Activated CD8-positive, alpha-beta T cell treated with anti-CD3 and anti-CD28 coated beads for 36 hours (primary cell): ENCODE measurements at regions not wholly inside any gene's neighbourhood (a gene's known extent, or its start where the extent isn't known, plus 50 kb on each side); places are given as distances from the start of the nearest gene placed in this dataset.
A peak's percentile ranks its signal among the peaks of the same experiment; 100 is the strongest.

Experiments used
- ATAC-seq: fragments of 200-7000 bp; cut with Tn5 transposase; one replicate; pipeline ENCODE4 v1.10.0; 2021; ENCODE audit warnings: mild to moderate bottlenecking, moderate library complexity
- CTCF ChIA-PET: fragments of 350-600 bp; sonication (Branson Sonifier 250); formaldehyde crosslinking; loops from one replicate; lab custom pipeline; 2021; ENCODE audit warnings: antibody characterized with exemption; lab: Charles Lee
- POLR2A ChIA-PET: fragments of 350-600 bp; sonication (Branson Sonifier 250); formaldehyde crosslinking; loops from one replicate; lab custom pipeline; 2021; ENCODE audit warnings: antibody characterized with exemption; lab: Charles Lee
- DNase-seq: peaks from one replicate; pipeline ENCODE4 v3.0.0-alpha.2; 2020
- H3K27ac Mint-ChIP-seq: one replicate; pipeline ENCODE4 v1.8.0; 2021; ENCODE audit warnings: mild to moderate bottlenecking, mixed read lengths
- H3K27me3 Mint-ChIP-seq: one replicate; pipeline ENCODE4 v1.8.0; 2021; ENCODE audit warnings: mixed read lengths
- H3K36me3 Mint-ChIP-seq: one replicate; pipeline ENCODE4 v1.8.0; 2021; ENCODE audit warnings: low read depth, mixed read lengths
- H3K4me1 Mint-ChIP-seq: one replicate; pipeline ENCODE4 v1.8.0; 2021; ENCODE audit warnings: low read depth, mixed read lengths
- H3K4me3 Mint-ChIP-seq: one replicate; pipeline ENCODE4 v1.8.0; 2021; ENCODE audit warnings: mild to moderate bottlenecking, moderate library complexity, mixed read lengths
- H3K9me3 Mint-ChIP-seq: one replicate; pipeline ENCODE4 v1.8.0; 2021; ENCODE audit warnings: mixed read lengths
- CTCF ChIP-seq: fragments of 200-600 bp; IDR thresholded peaks from one replicate; pipeline ENCODE4 v1.8.0; 2022; ENCODE audit warnings: antibody characterized with exemption, mild to moderate bottlenecking
- intact Hi-C: fragments of 100-400 bp; cut with micrococcal nuclease; formaldehyde crosslinking; loops from one replicate; pipeline ENCODE4 v1.10.0; 2022

DNA sequence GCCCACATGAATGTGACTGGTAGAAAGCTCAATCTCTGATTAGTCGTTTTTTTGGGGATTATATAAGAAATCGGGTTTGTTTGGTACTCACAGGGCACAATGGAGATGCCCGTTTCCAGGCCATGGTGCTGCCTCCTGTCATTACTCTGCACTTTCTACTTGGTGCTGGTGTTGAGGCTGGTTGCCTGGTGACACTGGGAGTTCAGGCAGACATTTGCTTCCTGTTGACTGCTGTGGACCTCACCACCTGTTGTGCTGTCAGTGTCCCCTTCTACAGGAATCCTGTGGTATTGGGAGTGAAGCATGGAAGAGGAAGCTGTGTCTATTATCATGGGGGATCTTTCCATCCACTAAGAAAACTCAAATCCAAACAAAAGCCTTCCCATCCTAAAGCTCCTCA is 227.2 kb upstream of the TBL1XR1 start:
- Mint-ChIP-seq H3K9me3 (no peaks in the 10 kb centered on the region), H3K27ac (no peak overlapping the region), H3K36me3 (peaks cover 3% of the 10 kb centered on the region), H3K4me1 (peaks cover 43% of the 10 kb centered on the region), H3K27me3 (no peaks in the 10 kb centered on the region), H3K4me3 (no peak overlapping the region)
- TF ChIP-seq CTCF, result no peak
- intact Hi-C loops, result no loop called here
- no peak for DNase-seq
- ChIA-PET POLR2A (interaction anchor here (0.6 kb wide), 1 partner anchor 188 kb away, joined by 3 read pairs; no protein-coding TSS in a partner anchor), CTCF (interaction anchor here (0.7 kb wide), 1 partner anchor 19 kb away, joined by 3 read pairs; no protein-coding TSS in a partner anchor)
- no peak for ATAC-seq

- Mint-ChIP-seq H3K27me3 (no peaks in the 10 kb centered on the region), H3K4me3 (no peak overlapping the region), H3K36me3 (peaks cover 3% of the 10 kb centered on the region), H3K9me3 (no peaks in the 10 kb centered on the region), H3K27ac (no peak overlapping the region), H3K4me1 (peaks cover 38% of the 10 kb centered on the region)
- TF ChIP-seq CTCF, result no peak
- CTCF ChIA-PET, result no interaction called here
- ATAC-seq (no peak), DNase-seq (no peak)
- POLR2A ChIA-PET, result no interaction called here
- intact Hi-C loops, result no loop called here
These were observed 227.8 kb upstream of the TBL1XR1 start for GRCh38 chr3:177425042-177425441.

GRCh38 chr3:177426106-177426877 is 229.0 kb upstream of the TBL1XR1 start:
- ChIA-PET CTCF (interaction anchor here (0.9 to 1.7 kb wide), 4 partner anchors 11 to 275 kb away, joined by 3 to 5 read pairs (median 4); no protein-coding TSS in a partner anchor), POLR2A (interaction anchor here (2.1 kb wide), 1 partner anchor 66 kb away, joined by 6 read pairs; no protein-coding TSS in a partner anchor)
- ATAC-seq (no peak), DNase-seq (no peak)
- H3K9me3 Mint-ChIP-seq, result no peaks in the 10 kb centered on the region
- H3K27ac Mint-ChIP-seq, result peak overlapping the region; percentile 57
- H3K4me1 Mint-ChIP-seq, result peaks cover 30% of the 10 kb centered on the region
- peaks cover 3% of the 10 kb centered on the region for H3K36me3 Mint-ChIP-seq
- no peak for TF ChIP-seq CTCF
- H3K27me3 Mint-ChIP-seq, result no peaks in the 10 kb centered on the region
- no peak overlapping the region for H3K4me3 Mint-ChIP-seq
- intact Hi-C loops, result no loop called here

DNA sequence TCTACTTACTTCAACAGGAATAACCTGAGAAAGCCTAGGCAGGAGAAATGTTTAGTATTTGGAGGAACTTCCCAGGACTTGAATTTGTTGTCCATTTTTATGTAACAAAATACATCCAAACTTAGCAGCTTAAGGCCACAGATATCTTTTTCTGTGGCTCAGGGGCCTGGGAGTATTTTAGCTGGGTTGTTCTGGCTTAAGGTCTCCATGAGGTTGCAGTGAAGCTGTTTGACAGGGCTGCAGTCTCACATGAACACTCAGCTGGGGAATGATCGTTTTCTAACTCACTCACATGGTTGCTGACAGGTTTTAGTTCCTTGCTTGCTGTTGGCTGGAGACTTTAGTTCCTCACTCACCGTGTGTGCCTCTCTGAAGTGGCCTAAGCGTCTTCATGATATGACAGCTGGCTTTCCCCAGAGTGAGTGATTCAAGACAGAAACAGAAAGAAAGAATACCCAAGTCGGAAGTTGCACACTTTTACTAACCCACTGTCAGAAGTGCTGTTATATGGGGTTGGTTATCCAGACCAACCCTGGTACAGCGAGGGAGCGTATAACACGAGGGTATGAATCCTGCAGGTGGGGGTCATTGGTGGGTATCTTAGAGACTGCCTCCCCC is 229.7 kb upstream of the TBL1XR1 start:
- Mint-ChIP-seq H3K9me3 (no peaks in the 10 kb centered on the region), H3K4me3 (peak overlapping the region; percentile 51), H3K4me1 (peaks cover 26% of the 10 kb centered on the region), H3K27ac (peak overlapping the region; percentile 87), H3K36me3 (peaks cover 3% of the 10 kb centered on the region), H3K27me3 (no peaks in the 10 kb centered on the region)
- TF ChIP-seq CTCF, result no peak
- CTCF ChIA-PET, result interaction anchor here (0.7 to 1.7 kb wide), 5 partner anchors 12 to 361 kb away, joined by 3 to 5 read pairs (median 3); no protein-coding TSS in a partner anchor
- DNase-seq, result peak; percentile 75
- peak; percentile 96 for ATAC-seq
- POLR2A ChIA-PET, result interaction anchor here (0.9 to 2.1 kb wide), 3 partner anchors 66 to 231 kb away, joined by 3 to 6 read pairs (median 3); no protein-coding TSS in a partner anchor
- intact Hi-C loops, result no loop called here
